ENCODE measurements at regions not wholly inside any gene's neighbourhood (a gene's known extent, or its start where the extent isn't known, plus 50 kb on each side); places are given as distances from the start of the nearest gene placed in this dataset.
A peak's percentile ranks its signal among the peaks of the same experiment; 100 is the strongest.

DNA sequence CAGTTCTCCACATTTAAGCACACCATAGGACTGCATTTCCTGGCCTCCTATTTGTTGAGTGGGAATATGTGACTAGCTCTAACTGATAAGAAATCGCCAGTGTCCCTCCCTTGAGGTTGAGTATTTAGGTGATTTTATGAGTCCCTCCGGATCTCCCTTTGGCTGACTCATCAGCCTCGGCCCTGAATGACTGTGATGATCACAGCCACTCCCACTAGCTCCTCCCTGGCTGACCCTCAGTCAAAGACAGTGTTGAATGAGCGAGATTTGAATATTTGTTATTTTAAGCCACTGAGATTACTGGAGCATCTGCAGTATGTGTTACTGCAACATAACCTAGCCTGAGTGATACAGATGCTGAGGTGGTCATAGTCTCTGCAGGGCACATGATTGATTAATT is 515.3 kb downstream of the EPHB1 start:
- no peak for DNase-seq

DNA sequence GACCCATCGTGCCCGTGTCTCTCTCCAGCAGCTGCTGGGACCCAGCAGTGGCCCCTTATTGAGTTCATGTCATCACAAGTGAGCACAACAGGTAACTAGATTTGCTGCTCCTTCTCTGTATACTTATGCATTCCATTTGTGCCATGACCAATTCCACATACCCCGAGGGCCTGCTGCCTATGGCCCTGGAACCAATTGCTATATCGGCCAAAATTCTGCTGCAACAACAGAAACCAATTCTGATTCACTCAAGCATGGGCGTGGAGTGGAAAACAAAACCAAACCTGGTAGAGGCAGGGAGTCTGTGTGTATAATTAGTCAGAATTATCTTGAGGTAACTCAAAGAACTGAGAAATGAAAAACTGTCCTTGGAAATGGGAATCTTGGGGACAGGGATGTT is 516.6 kb downstream of the EPHB1 start:
- no peak for DNase-seq

DNA sequence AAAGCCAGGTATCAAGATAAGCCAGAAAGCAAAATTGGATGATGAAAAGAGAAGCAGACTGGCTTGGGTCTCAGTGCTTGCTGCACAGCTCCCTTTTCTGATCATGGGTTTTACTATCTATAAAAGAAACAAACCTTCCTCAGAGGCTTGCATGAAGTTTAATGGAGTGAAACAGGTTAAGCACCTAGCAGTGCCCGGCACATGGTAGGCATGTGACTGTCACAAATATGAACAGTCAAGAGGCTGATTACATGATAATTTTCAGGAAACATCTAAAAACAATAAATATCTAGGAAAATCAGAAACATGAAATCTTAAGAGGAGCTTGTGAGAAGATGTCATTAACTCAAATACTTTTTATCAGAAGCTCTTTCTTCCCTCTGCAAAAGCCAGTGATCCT is 519.2 kb downstream of the EPHB1 start:
- DNase-seq, result no peak

DNA sequence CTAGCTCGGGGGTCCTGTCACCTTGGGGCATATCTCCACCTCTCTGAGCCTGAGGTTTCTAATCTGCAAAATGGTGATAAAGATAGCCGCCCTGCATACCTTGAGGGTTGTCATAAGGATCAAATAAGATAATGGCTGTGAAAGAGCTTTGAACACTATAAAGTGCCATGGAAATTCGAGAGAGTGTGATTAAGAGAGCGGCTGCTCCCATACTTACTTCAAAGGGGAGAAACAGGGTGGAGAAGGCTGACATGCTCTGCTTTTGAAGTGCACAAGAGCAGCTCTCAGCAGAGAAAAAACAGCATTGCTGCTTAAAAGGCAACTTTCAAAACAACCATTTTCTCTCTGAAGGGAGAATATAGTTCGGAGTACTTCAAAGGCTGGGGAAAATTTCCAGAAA is 529.2 kb downstream of the EPHB1 start:
- DNase-seq, result no peak

DNA sequence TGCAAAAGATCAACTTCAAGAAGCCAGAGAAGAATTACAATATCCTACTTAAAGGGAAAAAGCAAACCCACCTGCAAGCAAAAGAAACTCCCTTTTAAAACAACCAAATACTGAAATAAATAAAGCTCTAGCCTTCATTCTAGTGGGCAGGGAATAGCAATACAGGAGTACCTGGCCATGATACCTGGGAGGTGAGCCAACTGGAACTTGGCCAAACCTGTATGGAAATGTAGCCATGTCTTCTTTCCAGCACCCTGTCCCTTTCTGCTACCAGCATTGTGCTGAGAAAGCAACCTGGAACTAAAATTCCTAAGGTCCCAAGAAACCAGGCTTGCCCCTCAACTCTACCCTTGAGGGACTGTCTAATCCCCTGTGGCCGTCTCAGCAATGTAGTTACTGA is 530.0 kb downstream of the EPHB1 start:
- no peak for DNase-seq

DNA sequence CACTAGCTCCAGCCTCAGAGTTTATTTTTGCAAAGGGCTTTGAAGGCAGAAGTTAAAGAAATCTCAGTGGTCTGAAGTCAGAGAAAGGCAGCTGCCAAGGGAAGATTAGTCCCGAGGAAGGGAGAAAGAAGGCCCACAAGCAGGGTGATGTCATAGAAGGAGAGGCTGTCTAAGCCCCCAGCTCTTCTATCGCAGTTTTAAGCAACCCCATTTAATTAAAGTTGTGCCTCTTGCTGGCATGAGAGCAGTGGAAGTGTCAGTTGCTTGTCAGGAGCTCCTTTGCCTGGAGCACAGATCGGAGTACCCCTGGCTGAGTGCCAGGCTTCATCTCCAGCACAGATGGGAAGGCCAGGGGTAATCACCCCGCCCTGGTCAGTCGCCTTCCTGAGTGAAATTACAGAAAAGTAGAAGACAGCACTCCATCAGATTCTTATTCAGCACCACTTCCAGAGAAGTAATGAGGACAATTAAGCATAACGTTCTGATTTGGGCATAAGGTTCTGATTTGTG is 530.7 kb downstream of the EPHB1 start:
- DNase-seq, result peak; percentile 67 to 95

DNA sequence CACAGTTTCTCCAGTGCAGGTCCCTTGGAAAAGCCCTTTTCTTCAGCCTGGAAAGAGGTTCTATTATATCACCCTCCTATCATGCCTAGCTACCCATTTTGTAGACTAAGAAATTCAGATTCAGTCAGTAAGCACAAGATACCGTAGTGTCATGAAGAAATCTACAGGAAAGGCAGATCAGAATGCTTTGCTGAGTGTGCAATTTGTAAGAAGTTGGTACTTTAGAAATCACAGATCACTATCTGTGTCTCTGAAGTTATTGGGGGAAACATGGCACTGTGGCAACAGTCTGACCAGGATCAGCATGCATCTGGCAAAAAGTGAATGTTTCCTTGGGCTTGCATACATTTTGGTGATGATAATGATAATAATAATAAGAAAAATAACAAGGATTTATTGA is 531.8 kb downstream of the EPHB1 start:
- no peak for DNase-seq

DNA sequence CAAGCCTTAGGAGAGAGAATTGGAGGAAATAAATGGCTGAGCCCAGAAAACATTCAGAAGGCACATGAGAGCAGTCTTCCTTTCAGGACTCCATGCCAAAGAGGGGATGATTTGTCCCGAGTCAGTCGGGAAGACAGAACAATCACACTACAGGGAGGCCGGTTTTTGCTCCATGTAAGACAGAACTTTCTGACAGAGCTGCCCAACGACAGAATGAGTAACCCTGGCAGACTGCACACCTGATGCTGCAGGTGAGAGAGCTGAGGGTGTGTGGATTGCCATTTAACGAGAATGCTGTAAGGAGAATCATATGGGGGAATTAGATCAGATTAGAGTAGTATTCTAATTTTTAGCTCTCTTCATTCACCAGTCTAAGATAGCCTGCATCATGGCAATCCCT is 533.0 kb downstream of the EPHB1 start:
- DNase-seq, result no peak

DNA sequence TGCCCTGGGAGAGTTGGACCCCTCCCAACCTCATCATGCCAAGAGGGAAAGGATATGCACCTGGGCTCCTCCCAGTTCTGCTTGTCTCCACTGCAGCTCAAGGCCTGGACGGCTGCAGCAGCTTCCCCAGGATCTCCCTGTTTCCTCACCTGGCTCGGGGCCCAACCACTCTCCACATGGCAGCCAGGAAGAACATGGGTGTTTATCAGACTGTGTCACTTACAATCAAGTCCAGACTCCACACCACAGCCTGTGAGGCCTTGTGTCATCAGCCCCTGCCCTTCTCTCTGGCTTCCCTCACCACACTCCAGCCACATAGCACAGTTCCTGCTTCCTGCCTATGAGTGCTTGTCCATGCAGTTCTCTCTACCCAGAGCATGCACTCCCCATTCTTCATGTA is 534.4 kb downstream of the EPHB1 start:
- no peak for DNase-seq

DNA sequence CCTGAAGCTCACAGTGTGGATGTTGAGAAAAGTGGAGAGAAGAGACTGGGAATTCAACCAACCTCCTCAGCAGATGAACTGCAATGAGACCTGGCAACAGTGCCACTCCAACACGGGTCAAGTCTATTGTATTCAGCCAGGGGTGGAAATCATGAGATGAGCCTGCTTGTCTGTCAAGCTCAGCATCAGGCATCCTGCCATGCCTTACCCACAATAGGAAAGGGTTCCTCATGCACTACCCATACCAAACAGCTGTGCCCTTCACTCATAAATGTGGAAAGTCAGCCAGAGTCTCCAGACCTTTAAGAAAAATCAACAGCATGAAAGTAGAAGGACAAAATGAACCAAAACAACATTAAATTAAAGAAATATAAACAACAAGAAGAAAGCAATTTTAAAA is 542.1 kb downstream of the EPHB1 start:
- DNase-seq, result no peak

DNA sequence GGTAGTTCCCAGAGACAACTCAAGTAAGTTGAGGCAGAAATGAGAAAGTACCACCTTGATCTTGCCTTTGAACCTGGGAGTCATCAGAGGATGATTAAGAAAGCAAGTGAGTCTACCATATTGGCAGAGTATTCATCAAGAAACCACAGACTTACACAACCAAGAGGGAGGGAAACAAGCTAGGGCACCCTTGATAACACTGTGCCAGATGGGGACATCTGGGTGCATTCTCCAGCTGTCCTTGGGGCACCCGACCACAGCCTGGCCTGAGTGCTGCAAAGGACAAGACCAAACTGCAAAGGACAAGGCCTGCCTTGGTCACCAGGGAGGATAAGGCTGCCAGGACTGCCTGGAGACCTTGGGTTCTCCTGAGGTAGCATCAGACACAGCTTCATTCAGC is 553.6 kb downstream of the EPHB1 start:
- DNase-seq, result peak in 1 of 2 experiments; percentile 41

DNA sequence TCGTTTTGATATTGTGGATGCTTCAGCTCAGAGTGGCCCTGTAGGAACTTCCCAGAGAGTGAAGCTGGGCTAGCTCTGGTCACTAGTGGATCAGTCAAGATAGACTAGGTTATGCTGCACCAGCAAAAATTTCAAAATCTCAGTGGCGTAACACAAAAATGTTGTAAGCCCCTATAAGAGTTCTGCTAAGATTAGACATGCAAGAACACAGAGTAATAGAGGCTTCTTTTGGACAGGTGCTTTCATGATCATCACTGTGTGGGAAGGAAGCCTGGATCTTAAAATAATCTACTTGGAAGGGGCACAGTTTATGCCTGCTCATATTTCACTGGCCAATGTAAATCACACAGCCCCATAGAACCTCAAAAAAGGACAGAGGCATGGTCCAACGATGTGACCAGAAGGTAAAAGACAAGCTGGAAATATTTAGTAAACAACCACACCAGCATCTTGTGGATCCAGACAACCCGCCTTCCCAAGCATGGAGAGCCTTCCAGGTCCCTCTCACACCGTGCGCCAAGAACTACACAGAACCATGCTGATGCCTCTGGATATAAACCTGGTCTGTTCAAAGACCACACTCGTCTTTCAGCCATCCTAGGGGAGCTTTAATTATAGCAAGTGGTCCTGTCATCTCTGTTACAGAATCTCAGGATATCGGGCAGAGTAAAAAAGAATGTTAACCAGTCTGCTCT is 554.3 kb downstream of the EPHB1 start:
- DNase-seq, result no peak

DNA sequence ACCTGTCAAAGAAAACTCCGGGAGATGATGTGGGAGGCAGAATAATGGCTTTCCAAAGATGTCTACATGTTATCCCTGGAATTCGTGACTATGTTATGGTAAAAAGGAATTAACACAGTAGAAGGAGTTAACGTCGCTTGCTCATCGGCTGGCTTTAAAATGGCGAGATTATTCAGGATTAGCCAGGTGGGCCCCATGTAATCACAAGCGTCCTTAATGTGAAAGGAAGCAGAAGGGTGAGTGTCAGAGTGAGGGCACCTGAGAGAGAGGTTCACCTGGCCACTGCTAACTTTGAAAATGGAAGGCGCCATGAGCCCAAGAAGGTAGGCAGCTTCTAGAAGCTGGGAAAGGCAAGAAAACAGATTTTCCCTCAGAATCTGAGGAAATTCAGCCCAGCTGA is 557.2 kb downstream of the EPHB1 start:
- DNase-seq, result no peak

DNA sequence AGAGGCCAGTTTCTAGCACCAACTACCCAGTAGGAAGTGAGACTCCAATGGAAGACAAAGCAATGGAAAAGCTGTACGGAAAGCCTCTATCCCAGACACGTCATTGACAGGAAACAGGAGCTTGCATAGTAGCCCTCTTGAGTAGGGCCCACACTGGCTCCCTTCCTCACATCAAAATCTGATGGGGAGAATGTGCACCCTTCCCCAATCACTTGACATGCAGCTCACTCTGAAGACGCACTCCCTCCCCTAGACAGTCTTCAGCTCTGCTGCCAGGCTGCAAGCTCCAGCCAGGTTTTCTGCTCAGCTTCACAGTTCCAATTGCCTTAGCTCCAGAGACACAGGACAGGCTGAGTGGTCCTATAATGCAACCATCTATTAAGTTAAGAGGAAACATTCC is 567.8 kb downstream of the EPHB1 start:
- no peak for DNase-seq

DNA sequence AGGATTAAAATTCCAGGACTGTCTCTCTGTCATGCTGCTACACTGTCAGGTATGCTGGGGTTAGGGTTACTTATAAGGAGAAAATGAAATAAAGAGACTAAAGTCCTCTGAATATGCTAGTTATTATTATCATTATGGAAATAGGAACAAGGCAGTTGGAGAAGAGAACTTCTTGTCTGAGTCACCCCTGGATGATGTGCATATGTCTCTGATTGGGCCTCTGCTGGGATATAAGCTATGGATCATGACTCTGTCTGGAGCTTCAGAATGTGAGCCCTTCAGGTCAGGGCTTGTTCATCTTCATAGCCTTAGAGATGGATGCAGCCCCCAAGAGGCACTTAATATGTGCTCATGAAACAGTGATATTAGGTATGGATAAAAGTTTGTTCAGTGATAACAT is 569.6 kb downstream of the EPHB1 start:
- no peak for DNase-seq

DNA sequence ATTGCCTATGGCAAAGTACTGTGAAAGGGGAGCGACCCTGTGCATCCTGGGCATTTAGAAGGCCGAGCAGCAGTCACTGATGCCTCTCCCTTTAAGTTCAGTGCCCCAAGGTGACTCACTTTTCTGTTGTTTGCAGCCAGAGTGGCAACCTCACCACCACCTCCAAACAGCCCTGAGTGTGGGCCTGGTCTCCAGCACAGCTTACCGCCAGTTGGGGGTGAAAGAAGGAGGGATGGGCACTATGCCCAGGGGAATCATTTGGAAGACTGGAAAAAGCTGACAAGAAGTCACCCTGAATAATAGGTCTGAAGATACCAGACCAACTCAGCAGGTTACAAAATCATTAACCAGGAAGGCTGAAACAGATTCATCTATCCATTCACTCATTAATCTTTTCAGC is 571.8 kb downstream of the EPHB1 start:
- no peak for DNase-seq

DNA sequence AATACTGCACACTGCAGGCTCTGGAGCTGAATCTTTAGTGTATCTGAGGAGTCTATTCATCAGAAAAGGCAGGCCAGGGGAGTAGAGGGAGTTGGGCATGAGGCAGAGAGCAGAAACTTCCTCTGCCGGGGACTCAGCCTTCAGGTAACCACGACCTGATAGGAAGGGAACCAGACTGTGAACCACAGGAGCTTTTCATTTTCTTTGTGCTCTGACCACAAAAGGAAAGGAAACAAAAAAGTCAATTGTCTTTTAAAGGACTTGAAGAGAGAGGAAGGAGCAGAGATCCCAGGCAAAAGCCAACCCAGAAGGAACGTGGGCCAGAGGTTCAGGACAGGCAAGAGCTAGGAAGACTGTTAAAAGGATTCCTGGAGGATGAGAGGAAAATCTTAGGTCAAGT is 573.3 kb downstream of the EPHB1 start:
- DNase-seq, result no peak

DNA sequence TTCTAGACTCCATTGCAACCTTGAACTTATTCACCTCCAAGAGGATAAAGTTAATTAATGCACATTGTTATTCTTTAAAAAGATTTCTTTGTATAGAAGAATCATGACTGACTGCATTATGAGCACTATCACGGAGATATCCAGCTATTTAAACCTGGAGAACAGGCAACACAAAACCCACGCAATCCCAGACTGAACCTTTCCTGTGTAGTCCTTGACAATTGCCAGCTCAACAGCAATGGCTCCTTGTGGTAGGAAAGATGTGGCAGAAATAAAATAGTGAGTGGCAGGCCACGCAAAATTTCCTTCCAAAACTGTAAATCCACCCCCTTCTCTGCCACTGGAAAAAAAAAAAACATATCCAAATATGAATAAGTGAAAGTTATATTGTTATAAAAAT is 573.7 kb downstream of the EPHB1 start:
- DNase-seq, result no peak

DNA sequence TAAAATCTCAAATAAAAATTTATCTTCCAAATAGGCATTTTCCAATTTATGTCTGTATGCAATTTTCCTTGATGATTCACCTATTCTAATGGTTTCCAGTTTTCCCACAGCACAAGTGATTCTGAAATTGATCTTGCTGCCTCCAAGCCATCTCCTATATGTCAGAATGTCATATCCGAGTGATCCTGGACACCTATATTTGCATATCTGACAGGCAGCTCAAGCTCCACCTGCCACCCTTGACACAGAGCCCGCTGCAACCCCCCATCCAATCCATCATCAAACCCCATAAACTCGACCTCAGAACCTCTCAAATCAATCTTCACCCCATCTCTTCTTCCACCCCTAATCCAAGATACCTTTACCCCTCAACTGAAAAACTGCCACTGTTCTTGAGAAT is 579.5 kb downstream of the EPHB1 start:
- DNase-seq, result no peak

DNA sequence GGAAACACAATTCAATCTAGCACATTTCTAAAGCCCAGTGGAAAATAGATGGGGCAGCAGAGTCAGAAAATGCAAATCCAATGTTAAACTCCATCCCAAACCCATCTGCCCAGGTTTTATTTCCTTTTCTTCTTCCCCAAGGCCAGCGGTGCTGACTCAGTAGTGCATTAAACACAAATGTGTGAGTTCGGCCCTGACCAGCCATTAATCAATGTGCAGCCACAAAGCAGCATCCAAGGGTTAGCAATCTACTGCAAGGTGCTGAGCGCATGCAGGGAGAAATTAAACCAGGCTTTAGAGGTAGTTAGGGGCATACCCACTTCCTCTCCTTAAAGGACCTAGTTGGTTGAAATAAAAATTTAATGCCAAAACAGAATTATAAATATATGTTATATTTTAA is 583.3 kb upstream of the PPP2R3A start:
- no peak for DNase-seq

DNA sequence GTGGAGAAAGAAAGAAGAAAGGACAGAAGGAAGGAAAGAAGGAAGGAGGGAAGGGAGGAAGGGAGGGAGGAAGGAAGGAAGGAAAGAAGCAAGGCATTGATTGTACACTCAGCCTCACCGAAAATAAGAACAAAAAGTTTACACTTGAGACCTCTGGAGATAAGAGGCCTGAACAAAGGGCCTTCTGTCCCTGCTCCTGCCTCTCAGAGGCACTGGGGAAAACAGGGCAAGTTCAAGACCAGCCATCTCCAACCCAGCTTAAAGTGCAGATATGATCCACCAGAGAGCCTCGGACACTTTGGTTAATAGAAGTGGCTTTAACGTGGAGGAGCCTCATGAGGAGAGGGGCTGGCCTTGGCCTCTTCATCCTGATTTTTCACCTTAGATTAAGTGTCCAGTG is 582.9 kb upstream of the PPP2R3A start:
- no peak for DNase-seq

DNA sequence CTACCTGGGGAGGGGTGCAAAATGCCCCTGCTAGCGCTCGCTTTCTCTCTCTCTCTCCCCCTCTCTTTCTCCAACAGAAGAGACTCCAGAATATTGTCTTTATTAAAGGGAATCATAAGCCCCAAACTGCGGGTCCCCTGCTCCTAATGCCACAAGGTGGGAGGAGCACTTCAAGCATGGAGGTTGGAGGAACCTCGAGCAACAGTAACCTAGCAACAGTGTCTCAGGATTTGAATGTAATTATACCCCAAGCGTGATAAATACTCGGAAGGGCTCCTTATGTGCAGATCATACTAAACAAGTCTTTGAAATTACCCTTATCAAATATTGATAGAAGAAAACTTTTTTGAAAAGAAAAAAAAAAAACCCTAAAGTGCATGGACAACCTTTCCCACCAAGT is 582.2 kb upstream of the PPP2R3A start:
- peak; percentile 5 to 48 for DNase-seq

DNA sequence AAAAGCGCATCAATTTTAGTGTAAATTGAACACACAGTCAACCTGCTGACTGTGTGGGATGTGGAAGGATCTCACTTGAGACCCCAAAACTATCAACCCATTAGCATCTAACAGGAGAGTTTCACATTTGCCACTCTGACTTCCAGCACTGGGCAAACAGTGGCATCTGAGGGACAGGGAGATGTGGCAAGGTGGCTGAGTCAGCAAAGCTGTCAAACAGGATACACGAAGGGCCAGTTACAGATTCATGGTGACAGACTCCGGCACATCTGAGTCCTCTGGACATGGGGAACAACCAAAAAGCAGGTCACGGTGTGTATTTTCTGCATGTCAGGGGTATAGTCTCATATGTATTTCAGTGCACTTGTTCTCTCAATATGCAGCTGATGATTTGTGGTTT is 573.4 kb upstream of the PPP2R3A start:
- no peak for DNase-seq

DNA sequence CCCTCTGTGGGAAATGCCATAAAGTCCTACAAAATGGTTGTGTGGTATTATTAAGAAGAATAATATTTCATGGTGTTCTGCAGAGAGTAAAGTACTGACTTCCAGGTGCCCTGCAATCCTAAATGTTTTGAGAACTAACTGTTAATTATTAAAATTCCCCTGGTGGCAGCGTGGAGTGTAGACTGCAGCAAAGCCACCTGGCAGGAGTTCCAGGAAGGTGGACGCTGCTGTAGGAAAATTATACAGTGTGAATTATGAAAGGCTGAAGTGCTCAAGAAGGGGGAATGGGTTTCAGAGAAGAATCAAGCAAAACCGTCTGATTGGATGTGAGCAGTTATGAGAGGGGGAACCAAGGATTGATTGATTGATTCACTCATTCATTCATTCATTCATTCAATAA is 572.4 kb upstream of the PPP2R3A start:
- no peak for DNase-seq

DNA sequence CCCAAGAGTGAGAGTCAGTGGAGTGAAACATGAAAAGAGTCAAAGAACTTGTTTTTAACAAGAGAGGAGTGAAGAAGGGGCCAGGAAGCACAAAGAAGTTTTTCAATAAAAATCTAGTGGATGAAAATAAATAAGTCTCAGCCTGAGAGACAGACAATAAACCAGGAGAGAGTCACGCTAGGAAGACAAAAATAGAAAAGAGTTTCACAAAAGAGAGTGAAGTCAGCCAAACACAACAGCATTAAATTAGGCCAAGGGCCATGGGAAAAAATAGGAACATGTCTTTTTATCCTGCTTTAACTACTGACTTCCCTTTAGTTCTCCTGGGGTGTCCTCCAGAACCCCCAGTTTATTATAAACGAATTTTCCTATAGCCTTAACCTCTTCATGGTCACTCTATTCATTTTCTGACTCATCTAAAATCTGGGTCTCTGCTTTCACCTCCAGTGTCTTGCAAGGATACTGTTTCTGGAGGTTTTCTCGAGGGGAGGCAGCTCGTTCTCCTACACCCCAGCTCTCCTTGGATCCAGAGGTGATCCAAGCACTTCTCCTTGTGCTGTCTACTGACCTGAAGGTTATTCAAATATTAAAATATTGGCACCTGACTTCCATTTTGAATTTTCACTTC is 571.5 kb upstream of the PPP2R3A start:
- no peak for DNase-seq
